ENCODE measurements at regions not wholly inside any gene's neighbourhood (a gene's known extent, or its start where the extent isn't known, plus 50 kb on each side); places are given as distances from the start of the nearest gene placed in this dataset.
"Not testable (repeated sequence)": the region's sequence is repeated elsewhere in the genome, so short reads cannot be mapped to it uniquely, and the experiment has no call there.

- H2AFZ ChIP-seq (replicated peaks): no peak overlapping the region
Measured at GRCh38 chr3:28151608-28152228, 89.7 kb upstream of the CMC1 start.

GRCh38 chr3:28155631-28156030, 85.8 kb upstream of the CMC1 start:
- Histone ChIP-seq H3F3A (ENCODE audit: low read depth) (no peaks in the 10 kb centered on the region), H4K20me1 (ENCODE audit: low read depth) (no peaks in the 10 kb centered on the region), H3K4me3 (no peak overlapping the region), H3K27me3 (no peaks in the 10 kb centered on the region), H3K27ac (no peak overlapping the region), H3K79me2 (ENCODE audit: low read depth) (no peaks in the 10 kb centered on the region), H2AFZ (replicated peaks) (no peak overlapping the region), H3K9ac (no peak overlapping the region), H3K36me3 (no peaks in the 10 kb centered on the region), H3K4me2 (no peak overlapping the region), H3K9me3 (ENCODE audit: low read depth) (peaks cover 5% of the 10 kb centered on the region), H3K4me1 (no peaks in the 10 kb centered on the region)
- Mint-ChIP-seq H3K36me3 (no peaks in the 10 kb centered on the region), H3K9me3 (peaks cover 16% of the 10 kb centered on the region), H3K27me3 (ENCODE audit: insufficient read depth, low read depth) (no peaks in the 10 kb centered on the region), H3K4me3 (no peak overlapping the region), H3K4me1 (no peaks in the 10 kb centered on the region), H3K27ac (no peak overlapping the region)
- TF ChIP-seq CTCF (IDR thresholded peaks at IDR 0.05): no peak
- TF ChIP-seq EZH2phosphoT487 (IDR thresholded peaks at IDR 0.05): no peak
- TF ChIP-seq EZH2 (IDR thresholded peaks at IDR 0.05): no peak
- no peak for DNase-seq (ENCODE audit: low spot score)

More at GRCh38 chr3:28151608-28152228, 89.7 kb upstream of the CMC1 start:
- Mint-ChIP-seq H3K9me3 (peaks cover 7% of the 10 kb centered on the region), H3K4me3 (no peak overlapping the region), H3K27ac (no peak overlapping the region), H3K36me3 (no peaks in the 10 kb centered on the region), H3K4me1 (no peaks in the 10 kb centered on the region), H3K27me3 (ENCODE audit: insufficient read depth, low read depth) (no peaks in the 10 kb centered on the region)
- Histone ChIP-seq H4K20me1 (ENCODE audit: low read depth) (no peaks in the 10 kb centered on the region), H3K27ac (no peak overlapping the region), H3K9ac (no peak overlapping the region), H3K4me3 (no peak overlapping the region), H3K4me2 (no peak overlapping the region), H3K9me3 (ENCODE audit: low read depth) (no peaks in the 10 kb centered on the region), H3F3A (ENCODE audit: low read depth) (no peaks in the 10 kb centered on the region), H3K27me3 (no peaks in the 10 kb centered on the region), H3K79me2 (ENCODE audit: low read depth) (no peaks in the 10 kb centered on the region), H3K4me1 (no peaks in the 10 kb centered on the region), H3K36me3 (no peaks in the 10 kb centered on the region)
- no peak for DNase-seq (ENCODE audit: low spot score)
- no peak for TF ChIP-seq CTCF (IDR thresholded peaks at IDR 0.05)

GRCh38 chr3:28156599-28156998, 84.8 kb upstream of the CMC1 start:
- H3F3A ChIP-seq (ENCODE audit: low read depth); H3K4me1 ChIP-seq; H3K9me3 ChIP-seq (ENCODE audit: low read depth); H3K27ac ChIP-seq; H3K36me3 ChIP-seq; H3K4me1 Mint-ChIP-seq; H3K27me3 ChIP-seq; H3K4me3 ChIP-seq; DNase-seq (ENCODE audit: low spot score); H4K20me1 ChIP-seq (ENCODE audit: low read depth); H3K79me2 ChIP-seq (ENCODE audit: low read depth); H2AFZ ChIP-seq (replicated peaks); H3K36me3 Mint-ChIP-seq; H3K27me3 Mint-ChIP-seq (ENCODE audit: insufficient read depth, low read depth); H3K27ac Mint-ChIP-seq; H3K9ac ChIP-seq; H3K4me2 ChIP-seq; H3K4me3 Mint-ChIP-seq: not testable (repeated sequence)
- H3K9me3 Mint-ChIP-seq: peaks cover 16% of the 10 kb centered on the region

- H3K9me3 ChIP-seq (ENCODE audit: low read depth): no peaks in the 10 kb centered on the region
- DNase-seq (ENCODE audit: low spot score): no peak
- no peak overlapping the region for H3K4me3 Mint-ChIP-seq
- no peak overlapping the region for H3K4me3 ChIP-seq
- H4K20me1 ChIP-seq (ENCODE audit: low read depth): no peaks in the 10 kb centered on the region
- H3K36me3 ChIP-seq: no peaks in the 10 kb centered on the region
- no peak overlapping the region for H3K27ac ChIP-seq
- H3K9ac ChIP-seq: no peak overlapping the region
- no peaks in the 10 kb centered on the region for H3K4me1 ChIP-seq
- no peaks in the 10 kb centered on the region for H3F3A ChIP-seq (ENCODE audit: low read depth)
- H2AFZ ChIP-seq (replicated peaks): no peak overlapping the region
- no peak overlapping the region for H3K4me2 ChIP-seq
- no peaks in the 10 kb centered on the region for H3K27me3 ChIP-seq
- TF ChIP-seq EZH2 (IDR thresholded peaks at IDR 0.05) (no peak), CTCF (IDR thresholded peaks at IDR 0.05) (no peak), EZH2phosphoT487 (IDR thresholded peaks at IDR 0.05) (no peak)
- no peaks in the 10 kb centered on the region for H3K36me3 Mint-ChIP-seq
- H3K79me2 ChIP-seq (ENCODE audit: low read depth): no peaks in the 10 kb centered on the region
- no peak overlapping the region for H3K27ac Mint-ChIP-seq
- H3K27me3 Mint-ChIP-seq (ENCODE audit: insufficient read depth, low read depth): no peaks in the 10 kb centered on the region
- H3K4me1 Mint-ChIP-seq: peaks cover 11% of the 10 kb centered on the region
- H3K9me3 Mint-ChIP-seq: no peaks in the 10 kb centered on the region
Measured at GRCh38 chr3:28171962-28172361, 69.5 kb upstream of the CMC1 start.
